GM12872 (cell line): ENCODE measurements at regions not wholly inside any gene's neighbourhood (a gene's known extent, or its start where the extent isn't known, plus 50 kb on each side); places are given as distances from the start of the nearest gene placed in this dataset.

ENCODE experiments used
- CTCF ChIP-seq: IDR thresholded peaks from 3 replicates; pipeline ENCODE4 v1.5.1; 2011; ENCODE audit warnings: low read depth, mild to moderate bottlenecking, low read length, moderate library complexity; ENCODE audit not compliant: insufficient read depth

GRCh38 chr2:149892563-149892962 is 305.0 kb upstream of the MMADHC start:
- TF ChIP-seq CTCF = no peak

GRCh38 chr2:149885946-149886345 is 298.4 kb upstream of the MMADHC start:
- no peak for TF ChIP-seq CTCF

GRCh38 chr2:149885468-149885867 is 297.9 kb upstream of the MMADHC start:
- TF ChIP-seq CTCF = no peak

GRCh38 chr2:149884871-149885270 is 297.3 kb upstream of the MMADHC start:
- TF ChIP-seq CTCF = no peak

- no peak for TF ChIP-seq CTCF
Observed at GRCh38 chr2:149877913-149878312, 290.3 kb upstream of the MMADHC start.

GRCh38 chr2:149877074-149877473 is 289.5 kb upstream of the MMADHC start:
- no peak for TF ChIP-seq CTCF

GRCh38 chr2:149873936-149874335 is 286.4 kb upstream of the MMADHC start:
- TF ChIP-seq CTCF = no peak
